HepG2 (cell line): ENCODE measurements at regions not wholly inside any gene's neighbourhood (a gene's known extent, or its start where the extent isn't known, plus 50 kb on each side); places are given as distances from the start of the nearest gene placed in this dataset.

Experiments used
- ATAC-seq: fragments of 200-7000 bp; cut with Tn5 transposase; 3 replicates; pipeline ENCODE4 v1.9.1; 2020; ENCODE audit warnings: mild to moderate bottlenecking, moderate library complexity
- BruUV-seq: library from RNA; stranded (reverse); fragments of 400-500 nt; replicated peaks from 2 replicates; lab custom pipeline; 2021; lab: Mats Ljungman, UMichigan
- CTCF ChIA-PET: fragments of 300-600 bp; formaldehyde crosslinking; extraction: SDS; loops from one replicate; lab custom pipeline; 2021; ENCODE audit warnings: low total read pairs, inconsistent platforms, low intra/inter-chr PET ratio; lab: Yijun Ruan, JAX
- POLR2A ChIA-PET: fragments of 350-600 bp; sonication (Branson Sonifier 250); formaldehyde crosslinking; loops from one replicate; lab custom pipeline; 2020; ENCODE audit warnings: antibody characterized with exemption, inconsistent platforms; lab: Yijun Ruan, JAX
- DNase-seq: peaks from one replicate; pipeline ENCODE4 v3.0.0-alpha.2; 2015; ENCODE audit warnings: low spot score
- FAIRE-seq: peaks from 3 replicates; lab custom pipeline; 2011; peaks lifted over from hg19 to GRCh38; lab: Jason Lieb, UNC
- H2AFZ ChIP-seq: one replicate; pipeline ENCODE4 v1.6.1; 2011; ENCODE audit warnings: low read length, inconsistent platforms
- H3K27ac ChIP-seq: fragments of 300-600 bp; 3 replicates; pipeline ENCODE4 v1.8.0; 2011; ENCODE audit warnings: mixed run types, mild to moderate bottlenecking, mixed read lengths, low read length, inconsistent platforms; ENCODE audit not compliant: insufficient read depth; ENCODE audit errors: extremely low read length
- H3K27me3 ChIP-seq, 2 experiments: fragments of 200-600 bp in 1 of 2; 2 replicates in 1 of 2; 3 replicates in 1 of 2; pipeline versions ENCODE4 v1.6.0 to v1.8.0; 2011; ENCODE audit warnings: low read length in 2 of 2, mild to moderate bottlenecking in 2 of 2, moderate library complexity in 2 of 2, inconsistent platforms in 1 of 2; ENCODE audit not compliant: insufficient read depth in 2 of 2, control insufficient read depth in 1 of 2
- H3K36me3 ChIP-seq, 2 experiments: fragments of 200-600 bp in 1 of 2; replicated peaks in 1 of 2; 2 replicates in 1 of 2; 3 replicates in 1 of 2; pipeline versions ENCODE4 v1.5.1 to v1.8.0; 2011; ENCODE audit warnings: low read length in 2 of 2, inconsistent platforms in 1 of 2; ENCODE audit not compliant: insufficient read depth in 2 of 2, control insufficient read depth in 1 of 2
- H3K4me1 ChIP-seq: 2 replicates; pipeline ENCODE4 v1.5.1; 2012; ENCODE audit warnings: low read length, inconsistent platforms; ENCODE audit not compliant: insufficient read depth
- H3K4me2 ChIP-seq: 2 replicates; pipeline ENCODE4 v1.6.0; 2011; ENCODE audit warnings: low read depth, low read length, inconsistent platforms
- H3K4me3 ChIP-seq, 3 experiments: fragments of 200-600 bp in 1 of 3; sonication (generic), shearing (Covaris generic) in 1 of 3; replicated peaks in 1 of 3; 2 replicates each; pipeline ENCODE4 v1.5.1; 2011 to 2016; ENCODE audit warnings: low read length in 3 of 3, inconsistent platforms in 2 of 3, low read depth in 2 of 3, mild to moderate bottlenecking in 2 of 3, control low read depth in 1 of 3, mixed read lengths in 1 of 3; ENCODE audit not compliant: insufficient read depth in 1 of 3
- H3K79me2 ChIP-seq: one replicate; pipeline ENCODE4 v1.6.1; 2011; ENCODE audit warnings: low read length, inconsistent platforms; ENCODE audit not compliant: insufficient read depth
- H3K9ac ChIP-seq: 2 replicates; pipeline ENCODE4 v1.6.0; 2011; ENCODE audit warnings: mild to moderate bottlenecking, low read depth, low read length, inconsistent platforms; ENCODE audit not compliant: insufficient read depth
- H3K9me3 ChIP-seq: 2 replicates; pipeline ENCODE4 v1.5.1; 2012; ENCODE audit warnings: mild to moderate bottlenecking, low read length
- H4K20me1 ChIP-seq: 2 replicates; pipeline ENCODE4 v1.6.0; 2011; ENCODE audit warnings: inconsistent platforms, mild to moderate bottlenecking, low read length, moderate library complexity; ENCODE audit not compliant: insufficient read depth
- BRCA1 ChIP-seq: sonication (generic); formaldehyde crosslinking; IDR thresholded peaks from 2 replicates; pipeline ENCODE4 v1.4.0; 2020; ENCODE audit warnings: missing genetic modification reagents
- DRAP1 ChIP-seq: IDR thresholded peaks from 2 replicates; pipeline ENCODE4 v1.6.1; 2016; ENCODE audit warnings: missing genetic modification reagents, missing compliant biosample characterization
- GMEB2 ChIP-seq: IDR thresholded peaks from 2 replicates; pipeline ENCODE4 v1.6.1; 2016; ENCODE audit warnings: missing biosample characterization, missing genetic modification reagents, low read depth
- GRHL1 ChIP-seq: sonication (generic); formaldehyde crosslinking; conservative IDR thresholded peaks from 2 replicates; pipeline ENCODE4 v1.8.0; 2022; ENCODE audit warnings: missing genetic modification reagents
- RAD21 ChIP-seq: fragments of 450-650 bp; formaldehyde crosslinking; IDR thresholded peaks from 2 replicates; pipeline ENCODE4 v1.5.0; 2020; ENCODE audit warnings: mild to moderate bottlenecking
- RBM22 ChIP-seq: fragments of 200-400 bp; formaldehyde crosslinking; optimal IDR thresholded peaks from 2 replicates; pipeline ENCODE3; 2017; ENCODE audit warnings: mild to moderate bottlenecking, low read length, moderate library complexity
- SP5 ChIP-seq: IDR thresholded peaks from 2 replicates; pipeline ENCODE4 v1.6.1; 2016; ENCODE audit warnings: low read depth, borderline replicate concordance
- TFAP4 ChIP-seq: sonication (generic); IDR thresholded peaks from 2 replicates; pipeline ENCODE4 v1.6.1; 2016; ENCODE audit warnings: low read depth, borderline replicate concordance
- ZEB1 ChIP-seq: IDR thresholded peaks from 2 replicates; pipeline ENCODE4 v1.6.1; 2012; ENCODE audit warnings: mild to moderate bottlenecking, low read depth, inconsistent platforms; ENCODE audit not compliant: insufficient replicate concordance
- ZIK1 ChIP-seq: sonication (generic); formaldehyde crosslinking; IDR thresholded peaks from 2 replicates; pipeline ENCODE4 v1.5.0; 2020; ENCODE audit warnings: mild to moderate bottlenecking, low read depth, missing genetic modification reagents, borderline replicate concordance
- ZNF296 ChIP-seq: sonication (generic); formaldehyde crosslinking; conservative IDR thresholded peaks from 2 replicates; pipeline ENCODE4 v1.5.0; 2020; ENCODE audit warnings: mild to moderate bottlenecking, missing genetic modification reagents
- ZNF335 ChIP-seq: sonication (generic); formaldehyde crosslinking; IDR thresholded peaks from 2 replicates; pipeline ENCODE4 v1.4.0; 2020; ENCODE audit warnings: missing genetic modification reagents
- ZNF782 ChIP-seq: sonication (generic); formaldehyde crosslinking; IDR thresholded peaks from 2 replicates; pipeline ENCODE4 v1.4.0; 2020; ENCODE audit warnings: missing genetic modification reagents, mild to moderate bottlenecking, borderline replicate concordance
- WGBS: methylation state at CpG from one replicate; pipeline ENCODE4 v1.1.6; 2017; ENCODE audit warnings: low lambda C conversion rate; 5-methylcytosine and 5-hydroxymethylcytosine counted together
- in situ Hi-C: cut with HindIII; loops from 2 replicates; pipeline ENCODE4 v1.10.0; 2017; ENCODE audit warnings: low pct_unique_long_range_greater_than_20kb; ENCODE audit not compliant: extremely low pct_ligation_motif_present
- intact Hi-C: fragments of 100-400 bp; cut with micrococcal nuclease; formaldehyde crosslinking; loops from one replicate; pipeline ENCODE4 v1.10.0; 2022; ENCODE audit not compliant: unreplicated experiment
- TF ChIP-seq, protein P1 (sequence below): sonication (generic); formaldehyde crosslinking; IDR thresholded peaks from 2 replicates; pipeline ENCODE4 v1.4.0; 2020; ENCODE audit warnings: missing genetic modification reagents, low read depth, mild to moderate bottlenecking, borderline replicate concordance

DNA sequence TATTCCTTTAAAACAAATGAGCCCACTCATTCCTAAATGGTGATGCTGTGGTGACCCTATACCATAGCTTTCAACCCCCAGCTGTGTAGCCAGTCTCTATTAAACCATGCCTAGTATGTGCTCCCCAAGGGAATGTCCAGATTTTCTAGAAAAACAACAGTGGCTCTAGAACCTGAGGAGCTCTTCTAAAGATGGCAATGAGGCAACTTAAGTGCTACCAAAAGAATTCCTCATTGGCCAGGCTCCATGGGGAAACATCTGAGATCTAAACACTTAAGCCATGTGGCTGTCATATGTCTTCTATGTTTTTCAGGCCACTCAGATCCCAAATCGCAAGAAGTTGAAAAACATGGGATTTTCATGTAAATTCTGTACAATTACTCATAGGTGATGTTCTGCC lies 191.0 kb downstream of the TPBG start:
- no peak overlapping the region for H3K9ac ChIP-seq
- no peaks in the 10 kb centered on the region for H3K36me3 ChIP-seq
- H3K27ac ChIP-seq: no peak overlapping the region
- ChIA-PET POLR2A (no interaction called here), CTCF (no interaction called here)
- intact Hi-C loops: no loop called here
- BruUV-seq: no TSS peak
- no peak overlapping the region for H3K4me2 ChIP-seq
- FAIRE-seq: no peak
- H3K4me3 ChIP-seq: no peak overlapping the region
- 0% methylated on average over 1 of the region's 1 CpG for WGBS
- H3K4me1 ChIP-seq: no peaks in the 10 kb centered on the region
- no peaks in the 10 kb centered on the region for H3K79me2 ChIP-seq
- TF ChIP-seq BRCA1 (no peak), ZIK1 (CRISPR knock-in tag) (no peak), SP5 (CRISPR knock-in tag) (no peak)
- TF ChIP-seq, all 625 proteins: peak for 0
- in situ Hi-C loops: no loop called here
- H4K20me1 ChIP-seq: no peaks in the 10 kb centered on the region
- no peaks in the 10 kb centered on the region for H3K27me3 ChIP-seq
- H2AFZ ChIP-seq: no peak overlapping the region
- DNase-seq (no peak), ATAC-seq (no peak)
- H3K9me3 ChIP-seq: no peaks in the 10 kb centered on the region

- H2AFZ ChIP-seq: no peak overlapping the region
- no peak overlapping the region for H3K4me2 ChIP-seq
- H3K9ac ChIP-seq: no peak overlapping the region
- CTCF ChIA-PET: no interaction called here
- ATAC-seq: no peak
- intact Hi-C loops (no loop called here), in situ Hi-C loops (no loop called here)
- WGBS: 7% methylated on average over 1 of the region's 1 CpG
- H3K27ac ChIP-seq: no peak overlapping the region
- no peak overlapping the region for H3K4me3 ChIP-seq
- H3K9me3 ChIP-seq: no peaks in the 10 kb centered on the region
- H3K4me1 ChIP-seq: no peaks in the 10 kb centered on the region
- no peak for DNase-seq
- no peaks in the 10 kb centered on the region for H3K27me3 ChIP-seq
- H4K20me1 ChIP-seq: no peaks in the 10 kb centered on the region
- no peaks in the 10 kb centered on the region for H3K79me2 ChIP-seq
- no TSS peak for BruUV-seq
- FAIRE-seq: no peak
- POLR2A ChIA-PET: no interaction called here
- H3K36me3 ChIP-seq: no peaks in the 10 kb centered on the region
- TF ChIP-seq GMEB2 (CRISPR knock-in tag) (no peak), GRHL1 (CRISPR knock-in tag) (no peak), RAD21 (CRISPR knock-in tag) (no peak), ZNF335 (CRISPR knock-in tag) (no peak), ZNF296 (no peak), DRAP1 (CRISPR knock-in tag) (no peak), TFAP4 (no peak), ZEB1 (no peak), RBM22 (no peak), ZNF782 (CRISPR knock-in tag) (no peak)
- TF ChIP-seq, protein P1, sequence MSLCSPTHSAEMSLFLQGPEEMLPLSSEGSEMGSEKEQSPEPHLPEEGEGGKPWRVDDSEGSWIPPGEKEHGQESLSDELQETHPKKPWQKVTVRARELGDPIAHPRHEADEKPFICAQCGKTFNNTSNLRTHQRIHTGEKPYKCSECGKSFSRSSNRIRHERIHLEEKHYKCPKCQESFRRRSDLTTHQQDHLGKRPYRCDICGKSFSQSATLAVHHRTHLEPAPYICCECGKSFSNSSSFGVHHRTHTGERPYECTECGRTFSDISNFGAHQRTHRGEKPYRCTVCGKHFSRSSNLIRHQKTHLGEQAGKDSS (CRISPR knock-in tag): no peak
These were observed 192.2 kb downstream of the TPBG start for GRCh38 chr6:82555801-82556200.
